ENCODE measurements at regions not wholly inside any gene's neighbourhood (a gene's known extent, or its start where the extent isn't known, plus 50 kb on each side); places are given as distances from the start of the nearest gene placed in this dataset.

DNA sequence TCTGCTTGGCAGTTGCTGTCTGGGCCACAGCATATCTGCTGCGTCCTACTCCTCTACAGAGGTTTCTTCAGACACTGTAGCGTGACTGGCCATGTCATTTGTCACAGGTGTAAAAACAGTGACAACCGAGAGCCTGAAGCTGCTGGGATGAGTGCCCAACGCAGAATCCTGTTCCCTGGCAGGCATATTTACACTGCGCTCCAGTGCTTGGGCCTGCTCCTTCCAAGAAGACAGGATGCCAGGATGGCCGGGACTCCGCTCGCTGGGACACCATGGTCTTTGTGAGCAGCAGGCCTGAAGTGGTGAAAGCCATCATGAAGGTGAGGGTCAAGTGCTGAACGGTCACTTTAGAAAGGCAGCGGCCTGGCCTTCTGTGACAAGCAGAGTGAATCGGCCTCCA, 171.4 kb downstream of the EMP1 start:
- TF ChIP-seq, protein P1, sequence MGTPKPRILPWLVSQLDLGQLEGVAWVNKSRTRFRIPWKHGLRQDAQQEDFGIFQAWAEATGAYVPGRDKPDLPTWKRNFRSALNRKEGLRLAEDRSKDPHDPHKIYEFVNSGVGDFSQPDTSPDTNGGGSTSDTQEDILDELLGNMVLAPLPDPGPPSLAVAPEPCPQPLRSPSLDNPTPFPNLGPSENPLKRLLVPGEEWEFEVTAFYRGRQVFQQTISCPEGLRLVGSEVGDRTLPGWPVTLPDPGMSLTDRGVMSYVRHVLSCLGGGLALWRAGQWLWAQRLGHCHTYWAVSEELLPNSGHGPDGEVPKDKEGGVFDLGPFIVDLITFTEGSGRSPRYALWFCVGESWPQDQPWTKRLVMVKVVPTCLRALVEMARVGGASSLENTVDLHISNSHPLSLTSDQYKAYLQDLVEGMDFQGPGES (IDR thresholded peaks at IDR 0.05; ENCODE audit: low read depth, low read length): no peak
- TF ChIP-seq CTCF (IDR thresholded peaks at IDR 0.05): no peak
- TF ChIP-seq SIN3A (IDR thresholded peaks at IDR 0.05; ENCODE audit: borderline replicate concordance, low read depth, low read length): no peak
- no peak for TF ChIP-seq YY1 (IDR thresholded peaks at IDR 0.05; ENCODE audit: low read depth)
- TF ChIP-seq ELF1 (IDR thresholded peaks at IDR 0.05): no peak
- TF ChIP-seq EP300 (IDR thresholded peaks at IDR 0.05; ENCODE audit: borderline replicate concordance in 1 of 2, low read depth in 1 of 2, low read length in 1 of 2): no peak
- TF ChIP-seq, protein P2, sequence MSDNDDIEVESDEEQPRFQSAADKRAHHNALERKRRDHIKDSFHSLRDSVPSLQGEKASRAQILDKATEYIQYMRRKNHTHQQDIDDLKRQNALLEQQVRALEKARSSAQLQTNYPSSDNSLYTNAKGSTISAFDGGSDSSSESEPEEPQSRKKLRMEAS (IDR thresholded peaks at IDR 0.05; ENCODE audit: low read depth): no peak
- TF ChIP-seq TCF12 (IDR thresholded peaks at IDR 0.05): no peak
- no peak for TF ChIP-seq POLR2AphosphoS5 (IDR thresholded peaks at IDR 0.05; ENCODE audit: low read depth, low read length)

Measured in SK-N-SH (cell line).